ENCODE measurements at regions not wholly inside any gene's neighbourhood (a gene's known extent, or its start where the extent isn't known, plus 50 kb on each side); places are given as distances from the start of the nearest gene placed in this dataset.

DNA sequence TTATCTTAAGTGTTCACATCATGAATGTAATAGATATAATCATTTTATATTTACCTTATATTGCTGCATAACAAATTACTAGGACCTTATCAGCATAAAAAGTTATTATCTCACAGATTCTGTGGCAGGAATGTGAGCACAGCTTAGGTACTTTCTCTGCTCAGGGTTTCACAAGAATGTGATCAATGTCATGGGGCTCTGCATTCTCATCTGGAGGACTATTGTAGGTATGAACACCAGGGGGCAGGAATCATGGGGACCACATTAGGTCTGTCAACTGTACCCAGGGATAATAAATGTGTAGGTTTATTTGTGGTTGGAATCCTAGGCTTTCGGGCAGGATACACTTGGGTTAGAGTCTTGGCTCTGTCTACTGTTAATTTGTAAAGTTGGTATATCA lies 519.2 kb downstream of the ARAP2 start:
- no peak overlapping the region for H3K27ac Mint-ChIP-seq
- Histone ChIP-seq H3K27me3 (ENCODE audit: insufficient read depth, low read length) (no peaks in the 10 kb centered on the region), H3K4me3 (ENCODE audit: low read length in 2 of 2) (no peak overlapping the region), H3K27ac (ENCODE audit: low read depth, low read length) (no peak overlapping the region), H3K9me3 (ENCODE audit: control insufficient read depth in 1 of 2, low read length in 2 of 2) (no peaks in the 10 kb centered on the region), H3K36me3 (ENCODE audit: insufficient read depth, low read length) (no peaks in the 10 kb centered on the region), H3K4me1 (ENCODE audit: insufficient read depth, low read length) (no peaks in the 10 kb centered on the region)
- H3K9me3 Mint-ChIP-seq: peaks cover 0 to 3% (median 0%) of the 10 kb centered on the region in 8 donors
- ChIA-PET POLR2A (ENCODE audit: partially characterized antibody) (no interaction called here), CTCF (ENCODE audit: partially characterized antibody) (no interaction called here)
- H3K4me3 Mint-ChIP-seq: no peak overlapping the region
- H3K36me3 Mint-ChIP-seq: no peaks in the 10 kb centered on the region
- no peaks in the 10 kb centered on the region for H3K27me3 Mint-ChIP-seq
- intact Hi-C loops (cut with micrococcal nuclease): no loop called here
- no peaks in the 10 kb centered on the region for H3K4me1 Mint-ChIP-seq
- no peak for DNase-seq

- no peaks in the 10 kb centered on the region for H3K27me3 Mint-ChIP-seq
- no peaks in the 10 kb centered on the region for H3K36me3 Mint-ChIP-seq
- H3K27ac Mint-ChIP-seq: no peak overlapping the region
- peaks cover 0 to 3% (median under 1%) of the 10 kb centered on the region in 8 donors for H3K9me3 Mint-ChIP-seq
- no peak overlapping the region for H3K4me3 Mint-ChIP-seq
- CTCF ChIA-PET (ENCODE audit: partially characterized antibody): no interaction called here
- Histone ChIP-seq H3K4me3 (ENCODE audit: low read length in 2 of 2) (no peak overlapping the region), H3K4me1 (ENCODE audit: insufficient read depth, low read length) (no peaks in the 10 kb centered on the region), H3K27me3 (ENCODE audit: insufficient read depth, low read length) (no peaks in the 10 kb centered on the region), H3K9me3 (ENCODE audit: control insufficient read depth in 1 of 2, low read length in 2 of 2) (no peaks in the 10 kb centered on the region), H3K36me3 (ENCODE audit: insufficient read depth, low read length) (no peaks in the 10 kb centered on the region), H3K27ac (ENCODE audit: low read depth, low read length) (no peak overlapping the region)
- intact Hi-C loops (cut with micrococcal nuclease): no loop called here
- POLR2A ChIA-PET (ENCODE audit: partially characterized antibody): no interaction called here
- H3K4me1 Mint-ChIP-seq: no peaks in the 10 kb centered on the region
- no peak for DNase-seq
Observed at GRCh38 chr4:35730414-35730813, 513.9 kb downstream of the ARAP2 start.

GRCh38 chr4:35734381-35735098 lies 509.8 kb downstream of the ARAP2 start:
- Histone ChIP-seq H3K4me3 (ENCODE audit: low read length in 2 of 2) (no peak overlapping the region), H3K36me3 (ENCODE audit: insufficient read depth, low read length) (no peaks in the 10 kb centered on the region), H3K27me3 (ENCODE audit: insufficient read depth, low read length) (no peaks in the 10 kb centered on the region), H3K9me3 (ENCODE audit: control insufficient read depth in 1 of 2, low read length in 2 of 2) (no peaks in the 10 kb centered on the region), H3K27ac (ENCODE audit: low read depth, low read length) (no peak overlapping the region), H3K4me1 (ENCODE audit: insufficient read depth, low read length) (no peaks in the 10 kb centered on the region)
- DNase-seq: no peak
- Mint-ChIP-seq H3K4me3 (no peak overlapping the region), H3K4me1 (no peaks in the 10 kb centered on the region), H3K9me3 (peaks cover 0 to 3% (median under 1%) of the 10 kb centered on the region in 8 donors), H3K27me3 (no peaks in the 10 kb centered on the region), H3K36me3 (no peaks in the 10 kb centered on the region), H3K27ac (no peak overlapping the region)
- ChIA-PET POLR2A (ENCODE audit: partially characterized antibody) (no interaction called here), CTCF (ENCODE audit: partially characterized antibody) (no interaction called here)
- intact Hi-C loops (cut with micrococcal nuclease): no loop called here

DNA sequence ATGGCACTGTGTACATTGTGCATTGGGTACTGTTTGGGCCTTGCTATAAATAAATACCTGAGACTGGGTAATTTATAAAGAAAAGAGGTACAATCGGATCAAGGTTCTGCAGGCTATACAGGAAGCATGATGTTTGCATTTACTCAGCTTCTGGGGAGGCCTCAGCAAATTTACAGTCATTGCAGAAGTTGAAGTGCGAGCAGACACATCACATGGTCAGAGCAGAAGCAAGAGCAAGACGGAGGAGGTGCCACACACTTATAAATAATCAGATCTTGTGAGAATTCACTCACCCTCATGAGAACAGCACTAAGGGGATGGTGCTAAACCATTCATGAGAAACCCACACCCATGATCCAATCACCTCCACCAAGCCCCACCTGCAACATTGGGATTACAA lies 505.0 kb downstream of the ARAP2 start:
- no peak overlapping the region for H3K4me3 ChIP-seq (ENCODE audit: low read length in 2 of 2)
- Mint-ChIP-seq H3K4me1 (no peaks in the 10 kb centered on the region), H3K4me3 (no peak overlapping the region), H3K36me3 (no peaks in the 10 kb centered on the region), H3K9me3 (peaks cover 0 to 9% (median 5%) of the 10 kb centered on the region in 8 donors), H3K27ac (no peak overlapping the region), H3K27me3 (no peaks in the 10 kb centered on the region)
- DNase-seq: no peak
- CTCF ChIA-PET (ENCODE audit: partially characterized antibody): no interaction called here
- POLR2A ChIA-PET (ENCODE audit: partially characterized antibody): no interaction called here
- no peak overlapping the region for H3K27ac ChIP-seq (ENCODE audit: low read depth, low read length)
- no peaks in the 10 kb centered on the region for H3K9me3 ChIP-seq (ENCODE audit: control insufficient read depth in 1 of 2, low read length in 2 of 2)
- no peaks in the 10 kb centered on the region for H3K4me1 ChIP-seq (ENCODE audit: insufficient read depth, low read length)
- intact Hi-C loops (cut with micrococcal nuclease): no loop called here
- no peaks in the 10 kb centered on the region for H3K36me3 ChIP-seq (ENCODE audit: insufficient read depth, low read length)
- no peaks in the 10 kb centered on the region for H3K27me3 ChIP-seq (ENCODE audit: insufficient read depth, low read length)

DNA sequence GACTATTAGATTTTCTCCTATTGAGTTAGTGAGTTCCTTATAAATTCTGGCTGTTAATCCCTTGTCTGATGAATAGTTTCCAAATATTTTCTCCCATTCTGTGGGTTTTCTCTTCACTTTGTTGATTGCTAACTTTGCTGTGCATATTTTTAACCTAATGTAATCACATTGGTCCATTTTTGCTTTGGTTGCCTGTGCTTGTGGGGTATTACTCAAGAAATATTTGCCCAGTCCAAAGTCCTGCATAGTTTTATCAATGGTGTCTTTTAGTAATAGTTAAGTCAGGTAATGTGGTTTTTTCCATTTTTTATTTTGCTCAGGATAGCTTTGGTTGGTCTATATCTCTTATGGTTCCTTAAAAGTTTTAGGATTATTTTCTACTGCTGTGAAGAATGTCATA lies 490.3 kb downstream of the ARAP2 start:
- Mint-ChIP-seq H3K27ac (no peak overlapping the region), H3K4me1 (no peaks in the 10 kb centered on the region), H3K4me3 (no peak overlapping the region), H3K27me3 (no peaks in the 10 kb centered on the region), H3K36me3 (no peaks in the 10 kb centered on the region), H3K9me3 (peaks cover 0 to 6% (median 0%) of the 10 kb centered on the region in 8 donors)
- ChIA-PET CTCF (ENCODE audit: partially characterized antibody) (no interaction called here), POLR2A (ENCODE audit: partially characterized antibody) (no interaction called here)
- DNase-seq: no peak
- Histone ChIP-seq H3K36me3 (ENCODE audit: insufficient read depth, low read length) (no peaks in the 10 kb centered on the region), H3K27me3 (ENCODE audit: insufficient read depth, low read length) (no peaks in the 10 kb centered on the region), H3K4me1 (ENCODE audit: insufficient read depth, low read length) (no peaks in the 10 kb centered on the region), H3K9me3 (ENCODE audit: control insufficient read depth in 1 of 2, low read length in 2 of 2) (no peaks in the 10 kb centered on the region), H3K27ac (ENCODE audit: low read depth, low read length) (no peak overlapping the region), H3K4me3 (ENCODE audit: low read length in 2 of 2) (no peak overlapping the region)
- intact Hi-C loops (cut with micrococcal nuclease): no loop called here

DNA sequence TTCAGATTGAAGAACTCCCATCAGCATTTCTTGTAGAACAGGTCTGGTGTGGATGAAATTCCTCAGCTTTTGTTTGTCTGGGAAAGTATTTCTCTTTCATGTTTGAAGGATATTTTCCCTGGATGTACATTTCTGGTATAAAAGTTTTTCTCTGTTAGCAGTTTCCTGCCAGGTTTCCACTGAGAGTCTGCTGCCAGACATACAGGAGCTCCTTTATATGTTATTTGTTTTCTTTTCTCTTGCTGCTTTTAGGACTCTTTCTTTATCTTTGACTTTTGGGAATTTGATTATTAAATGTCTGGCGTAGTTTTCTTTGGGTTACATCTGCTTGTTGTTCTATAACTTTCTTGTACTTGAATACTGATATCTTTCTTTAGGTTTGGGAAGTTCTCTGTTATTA lies 486.5 kb downstream of the ARAP2 start:
- H3K36me3 Mint-ChIP-seq: no peaks in the 10 kb centered on the region
- Histone ChIP-seq H3K9me3 (ENCODE audit: control insufficient read depth in 1 of 2, low read length in 2 of 2) (no peaks in the 10 kb centered on the region), H3K27me3 (ENCODE audit: insufficient read depth, low read length) (no peaks in the 10 kb centered on the region), H3K27ac (ENCODE audit: low read depth, low read length) (no peak overlapping the region), H3K4me3 (ENCODE audit: low read length in 2 of 2) (no peak overlapping the region), H3K36me3 (ENCODE audit: insufficient read depth, low read length) (no peaks in the 10 kb centered on the region), H3K4me1 (ENCODE audit: insufficient read depth, low read length) (no peaks in the 10 kb centered on the region)
- intact Hi-C loops (cut with micrococcal nuclease): no loop called here
- ChIA-PET POLR2A (ENCODE audit: partially characterized antibody) (no interaction called here), CTCF (ENCODE audit: partially characterized antibody) (no interaction called here)
- H3K9me3 Mint-ChIP-seq: peaks cover 0 to 6% (median 0%) of the 10 kb centered on the region in 8 donors
- no peak overlapping the region for H3K27ac Mint-ChIP-seq
- DNase-seq: no peak
- H3K27me3 Mint-ChIP-seq: no peaks in the 10 kb centered on the region
- no peak overlapping the region for H3K4me3 Mint-ChIP-seq
- H3K4me1 Mint-ChIP-seq: no peaks in the 10 kb centered on the region

DNA sequence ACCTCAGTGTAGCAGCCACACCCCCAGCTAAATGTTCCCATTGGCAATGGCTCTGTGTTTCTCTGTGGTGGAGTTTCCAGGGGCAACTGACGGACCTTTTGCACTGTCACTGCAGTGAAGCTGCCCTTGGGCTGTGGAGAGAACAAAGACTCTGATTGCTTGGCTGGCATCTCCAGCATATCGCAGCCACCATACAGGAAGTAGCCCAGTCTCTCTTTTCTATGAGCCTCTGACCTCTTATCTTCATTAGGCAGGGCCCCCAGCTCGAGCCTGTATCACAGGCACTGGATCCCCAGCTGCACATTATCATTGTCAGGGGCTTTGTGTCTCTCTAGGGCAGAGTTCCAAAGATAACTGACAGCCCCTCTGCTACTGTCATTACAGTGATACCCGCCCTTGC lies 483.5 kb downstream of the ARAP2 start:
- Mint-ChIP-seq H3K27me3 (no peaks in the 10 kb centered on the region), H3K36me3 (no peaks in the 10 kb centered on the region), H3K4me1 (no peaks in the 10 kb centered on the region), H3K4me3 (no peak overlapping the region), H3K9me3 (peaks cover 0 to 3% (median 0%) of the 10 kb centered on the region in 8 donors), H3K27ac (peak overlapping the region in 1 of 7 donors; percentile 35)
- DNase-seq: peak in 1 of 5 donors; percentile 18
- no peak overlapping the region for H3K27ac ChIP-seq (ENCODE audit: low read depth, low read length)
- no peaks in the 10 kb centered on the region for H3K4me1 ChIP-seq (ENCODE audit: insufficient read depth, low read length)
- intact Hi-C loops (cut with micrococcal nuclease): no loop called here
- no peaks in the 10 kb centered on the region for H3K36me3 ChIP-seq (ENCODE audit: insufficient read depth, low read length)
- ChIA-PET POLR2A (ENCODE audit: partially characterized antibody) (no interaction called here), CTCF (ENCODE audit: partially characterized antibody) (interaction anchor here (1.7 kb wide), 1 partner anchor 10 kb away, joined by 3 read pairs; no protein-coding TSS in a partner anchor)
- H3K4me3 ChIP-seq (ENCODE audit: low read length in 2 of 2): no peak overlapping the region
- no peaks in the 10 kb centered on the region for H3K27me3 ChIP-seq (ENCODE audit: insufficient read depth, low read length)
- no peaks in the 10 kb centered on the region for H3K9me3 ChIP-seq (ENCODE audit: control insufficient read depth in 1 of 2, low read length in 2 of 2)

- Mint-ChIP-seq H3K4me3 (no peak overlapping the region), H3K9me3 (no peaks in the 10 kb centered on the region), H3K36me3 (no peaks in the 10 kb centered on the region), H3K27me3 (no peaks in the 10 kb centered on the region), H3K4me1 (no peaks in the 10 kb centered on the region), H3K27ac (no peak overlapping the region)
- no peaks in the 10 kb centered on the region for H3K4me1 ChIP-seq (ENCODE audit: insufficient read depth, low read length)
- no peak overlapping the region for H3K27ac ChIP-seq (ENCODE audit: low read depth, low read length)
- no peaks in the 10 kb centered on the region for H3K9me3 ChIP-seq (ENCODE audit: control insufficient read depth in 1 of 2, low read length in 2 of 2)
- intact Hi-C loops (cut with micrococcal nuclease): no loop called here
- DNase-seq: no peak
- POLR2A ChIA-PET (ENCODE audit: partially characterized antibody): no interaction called here
- H3K36me3 ChIP-seq (ENCODE audit: insufficient read depth, low read length): no peaks in the 10 kb centered on the region
- H3K4me3 ChIP-seq (ENCODE audit: low read length in 2 of 2): no peak overlapping the region
- H3K27me3 ChIP-seq (ENCODE audit: insufficient read depth, low read length): no peaks in the 10 kb centered on the region
- CTCF ChIA-PET (ENCODE audit: partially characterized antibody): no interaction called here
Observed at GRCh38 chr4:35771571-35771970, 472.7 kb downstream of the ARAP2 start.
